CD4-positive, alpha-beta T cell (primary cell): ENCODE measurements at regions not wholly inside any gene's neighbourhood (a gene's known extent, or its start where the extent isn't known, plus 50 kb on each side); places are given as distances from the start of the nearest gene placed in this dataset.

Experiments
- ATAC-seq: fragments of 200-7000 bp; cut with Tn5 transposase; one replicate; pipeline ENCODE4 v1.10.0; 2022; ENCODE audit warnings: mild to moderate bottlenecking; ENCODE audit not compliant: poor library complexity
- CTCF ChIA-PET: fragments of 350-600 bp; sonication (Branson Sonifier 250); formaldehyde crosslinking; loops from one replicate; lab custom pipeline; 2021; ENCODE audit warnings: antibody characterized with exemption, inconsistent platforms; lab: Charles Lee
- POLR2A ChIA-PET: fragments of 350-600 bp; sonication (Branson Sonifier 250); formaldehyde crosslinking; loops from one replicate; lab custom pipeline; 2021; ENCODE audit warnings: antibody characterized with exemption, inconsistent platforms; lab: Charles Lee
- DNase-seq, 14 experiments: peaks; one replicate each; pipeline ENCODE4 v3.0.0-alpha.2; 2013 to 2020; ENCODE audit warnings: mixed read lengths in 2 of 14
- H3K27ac ChIP-seq, 2 donors: one replicate each; pipeline versions ENCODE4 v1.5.1 to v1.7.0; 2013; ENCODE audit warnings: low read length in 2 of 2, low read depth in 1 of 2, mild to moderate bottlenecking in 1 of 2
- H3K27me3 ChIP-seq, 2 experiments: 1 replicate in 1 of 2; 2 replicates in 1 of 2; pipeline versions ENCODE4 v1.6.1 to v1.7.0; 2013; ENCODE audit warnings: low read length in 2 of 2, control low read depth in 1 of 2, mild to moderate bottlenecking in 1 of 2, moderate library complexity in 1 of 2; ENCODE audit not compliant: insufficient read depth in 2 of 2, control insufficient read depth in 1 of 2
- H3K36me3 ChIP-seq: one replicate; pipeline ENCODE4 v1.6.1; 2013; ENCODE audit warnings: low read length, control low read depth; ENCODE audit not compliant: insufficient read depth
- H3K4me1 ChIP-seq: one replicate; pipeline ENCODE4 v1.6.1; 2013; ENCODE audit warnings: low read length, control low read depth; ENCODE audit not compliant: insufficient read depth
- H3K4me3 ChIP-seq: one replicate; pipeline ENCODE4 v1.5.1; 2013; ENCODE audit warnings: mild to moderate bottlenecking, low read length, moderate library complexity
- H3K9me3 ChIP-seq, 2 experiments: 1 replicate in 1 of 2; 2 replicates in 1 of 2; pipeline versions ENCODE4 v1.6.1 to v1.7.0; 2013; ENCODE audit warnings: low read length in 2 of 2, mild to moderate bottlenecking in 2 of 2, control low read depth in 1 of 2, moderate library complexity in 1 of 2; ENCODE audit not compliant: control insufficient read depth in 1 of 2, insufficient read depth in 1 of 2
- H3K27ac Mint-ChIP-seq: one replicate; pipeline ENCODE4 v1.8.0; 2020; ENCODE audit warnings: mixed read lengths
- H3K27me3 Mint-ChIP-seq: one replicate; pipeline ENCODE4 v1.8.0; 2021; ENCODE audit warnings: mixed read lengths
- H3K36me3 Mint-ChIP-seq: one replicate; pipeline ENCODE4 v1.8.0; 2021; ENCODE audit warnings: low read depth, mixed read lengths
- H3K4me1 Mint-ChIP-seq: one replicate; pipeline ENCODE4 v1.8.0; 2021; ENCODE audit warnings: low read depth, mixed read lengths
- H3K4me3 Mint-ChIP-seq: one replicate; pipeline ENCODE4 v1.8.0; 2020; ENCODE audit warnings: mild to moderate bottlenecking, mixed read lengths
- H3K9me3 Mint-ChIP-seq: one replicate; pipeline ENCODE4 v1.8.0; 2020; ENCODE audit warnings: mixed read lengths
- intact Hi-C, 2 experiments: fragments of 100-400 bp; cut with DNase I in 1 of 2; cut with micrococcal nuclease in 1 of 2; formaldehyde crosslinking; loops; one replicate each; pipeline versions ENCODE4 v1.15.1 to v1.9.0; 2023 to 2025; cut with DNase I, micrococcal nuclease
- TF ChIP-seq, protein P1 (sequence below): fragments of 200-600 bp; IDR thresholded peaks from one replicate; pipeline ENCODE4 v1.8.0; 2022; ENCODE audit warnings: antibody characterized with exemption, mild to moderate bottlenecking

DNA sequence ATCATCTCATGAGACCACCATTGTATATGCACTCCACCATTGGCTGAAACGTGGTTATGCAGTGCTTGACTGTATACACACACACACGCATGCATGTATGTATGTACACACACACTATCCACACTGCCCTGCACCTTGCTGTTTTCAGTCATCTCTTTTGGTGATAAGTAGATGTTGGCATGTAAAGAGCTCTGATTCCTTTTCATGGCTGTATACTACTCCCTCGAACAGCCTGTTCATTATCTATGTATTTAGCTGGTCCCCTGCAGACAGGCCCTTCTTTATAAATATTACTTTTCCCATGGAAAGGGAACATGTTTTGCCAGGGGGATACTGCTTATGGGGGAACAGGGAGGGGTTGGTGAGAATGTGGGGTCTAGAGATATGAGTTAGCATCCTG lies 349.4 kb downstream of the FOXL1 start:
- ChIA-PET CTCF (no interaction called here), POLR2A (no interaction called here)
- no peaks in the 10 kb centered on the region for H3K9me3 Mint-ChIP-seq
- H3K9me3 ChIP-seq: peaks cover 0 to 50% of the 10 kb centered on the region in 2 experiments
- intact Hi-C loops: no loop called here
- no peaks in the 10 kb centered on the region for H3K4me1 ChIP-seq
- H3K36me3 Mint-ChIP-seq: no peaks in the 10 kb centered on the region
- H3K4me3 ChIP-seq: no peak overlapping the region
- TF ChIP-seq, protein P1, sequence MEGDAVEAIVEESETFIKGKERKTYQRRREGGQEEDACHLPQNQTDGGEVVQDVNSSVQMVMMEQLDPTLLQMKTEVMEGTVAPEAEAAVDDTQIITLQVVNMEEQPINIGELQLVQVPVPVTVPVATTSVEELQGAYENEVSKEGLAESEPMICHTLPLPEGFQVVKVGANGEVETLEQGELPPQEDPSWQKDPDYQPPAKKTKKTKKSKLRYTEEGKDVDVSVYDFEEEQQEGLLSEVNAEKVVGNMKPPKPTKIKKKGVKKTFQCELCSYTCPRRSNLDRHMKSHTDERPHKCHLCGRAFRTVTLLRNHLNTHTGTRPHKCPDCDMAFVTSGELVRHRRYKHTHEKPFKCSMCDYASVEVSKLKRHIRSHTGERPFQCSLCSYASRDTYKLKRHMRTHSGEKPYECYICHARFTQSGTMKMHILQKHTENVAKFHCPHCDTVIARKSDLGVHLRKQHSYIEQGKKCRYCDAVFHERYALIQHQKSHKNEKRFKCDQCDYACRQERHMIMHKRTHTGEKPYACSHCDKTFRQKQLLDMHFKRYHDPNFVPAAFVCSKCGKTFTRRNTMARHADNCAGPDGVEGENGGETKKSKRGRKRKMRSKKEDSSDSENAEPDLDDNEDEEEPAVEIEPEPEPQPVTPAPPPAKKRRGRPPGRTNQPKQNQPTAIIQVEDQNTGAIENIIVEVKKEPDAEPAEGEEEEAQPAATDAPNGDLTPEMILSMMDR: no peak
- peaks cover 70% of the 10 kb centered on the region for H3K27me3 Mint-ChIP-seq
- DNase-seq: no peak
- no peak overlapping the region for H3K27ac ChIP-seq
- no peaks in the 10 kb centered on the region for H3K4me1 Mint-ChIP-seq
- H3K27me3 ChIP-seq: peaks cover 34 to 58% of the 10 kb centered on the region in 2 experiments
- H3K27ac Mint-ChIP-seq: no peak overlapping the region
- ATAC-seq: no peak
- no peak overlapping the region for H3K4me3 Mint-ChIP-seq
- no peaks in the 10 kb centered on the region for H3K36me3 ChIP-seq

DNA sequence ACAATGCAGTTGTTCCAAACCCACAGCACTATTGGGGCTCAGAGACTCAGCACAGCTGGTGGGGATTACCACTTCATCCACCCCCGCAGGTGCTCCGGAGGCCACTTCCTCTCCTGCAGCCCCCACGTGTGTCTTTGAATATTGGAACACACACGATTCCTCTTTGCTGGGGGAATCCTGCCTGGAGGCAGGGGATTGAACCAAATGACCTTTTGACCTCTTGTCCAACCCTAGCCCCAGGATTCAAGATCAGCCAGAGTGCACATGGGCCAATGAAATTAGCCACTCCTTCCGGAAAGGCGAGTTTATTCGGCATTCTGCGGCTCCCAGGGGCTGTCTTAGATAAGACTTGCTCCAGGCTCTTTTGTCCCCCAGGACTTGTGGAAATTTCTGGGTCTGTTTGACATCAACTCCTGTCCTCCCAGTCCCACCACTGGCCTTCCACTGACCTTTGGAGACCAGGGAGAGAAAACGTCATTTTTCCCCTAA lies 350.2 kb downstream of the FOXL1 start:
- Histone ChIP-seq H3K36me3 (no peaks in the 10 kb centered on the region), H3K27ac (no peak overlapping the region), H3K4me1 (no peaks in the 10 kb centered on the region), H3K4me3 (no peak overlapping the region), H3K9me3 (peaks cover 0 to 50% of the 10 kb centered on the region in 2 experiments), H3K27me3 (peaks cover 34 to 58% of the 10 kb centered on the region in 2 experiments)
- peaks cover 62% of the 10 kb centered on the region for H3K27me3 Mint-ChIP-seq
- no peak overlapping the region for H3K27ac Mint-ChIP-seq
- ChIA-PET CTCF (no interaction called here), POLR2A (no interaction called here)
- H3K9me3 Mint-ChIP-seq: no peaks in the 10 kb centered on the region
- no peaks in the 10 kb centered on the region for H3K36me3 Mint-ChIP-seq
- no peaks in the 10 kb centered on the region for H3K4me1 Mint-ChIP-seq
- TF ChIP-seq, protein P1: no peak
- ATAC-seq: no peak
- intact Hi-C loops: no loop called here
- DNase-seq: no peak
- no peak overlapping the region for H3K4me3 Mint-ChIP-seq

DNA sequence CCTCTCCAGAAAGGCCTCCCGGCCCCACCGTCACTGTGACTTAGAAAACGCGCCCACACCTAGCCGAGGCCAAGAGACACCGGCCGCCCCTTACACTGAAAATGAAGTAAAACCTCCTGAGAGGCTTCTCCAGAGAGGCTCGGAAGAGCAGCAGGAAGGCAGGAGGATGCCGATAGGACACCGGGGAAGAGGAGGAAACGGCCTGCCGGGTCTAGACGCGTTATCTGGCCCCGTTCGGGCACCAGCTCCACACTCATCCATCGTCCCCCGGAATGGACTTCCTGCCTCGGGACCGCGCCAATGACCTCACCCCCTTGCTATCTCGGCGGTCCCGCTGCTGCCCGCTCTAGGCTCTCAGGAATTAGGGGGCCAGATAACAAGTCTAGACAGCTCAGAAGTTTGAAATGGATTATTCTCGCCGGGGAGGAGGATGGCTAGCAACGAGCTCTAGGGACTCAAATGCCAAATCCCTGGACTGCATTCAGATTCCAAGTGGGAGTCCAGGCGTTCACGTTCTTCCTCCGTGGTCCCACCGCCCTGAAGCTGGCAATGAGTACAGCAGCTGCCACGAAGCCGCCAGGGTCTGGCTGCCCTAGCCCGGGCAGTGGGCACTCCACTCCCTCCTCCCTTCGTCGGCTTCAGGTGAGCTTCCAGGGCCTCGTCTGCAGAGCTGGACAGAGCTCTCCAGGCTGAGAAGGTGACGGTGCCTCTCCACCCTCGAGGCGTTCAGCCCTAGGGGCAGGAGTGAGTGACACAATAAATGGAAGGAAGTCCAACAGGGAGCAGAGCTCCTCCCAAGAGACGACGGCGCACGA lies 350.9 kb downstream of the FOXL1 start:
- Mint-ChIP-seq H3K4me1 (no peaks in the 10 kb centered on the region), H3K27ac (no peak overlapping the region), H3K36me3 (no peaks in the 10 kb centered on the region), H3K9me3 (no peaks in the 10 kb centered on the region), H3K27me3 (peaks cover 59% of the 10 kb centered on the region), H3K4me3 (no peak overlapping the region)
- DNase-seq (no peak), ATAC-seq (no peak)
- Histone ChIP-seq H3K36me3 (no peaks in the 10 kb centered on the region), H3K4me1 (no peaks in the 10 kb centered on the region), H3K27ac (no peak overlapping the region), H3K4me3 (no peak overlapping the region), H3K9me3 (peaks cover 0 to 46% of the 10 kb centered on the region in 2 experiments), H3K27me3 (peaks cover 34 to 58% of the 10 kb centered on the region in 2 experiments)
- ChIA-PET POLR2A (no interaction called here), CTCF (no interaction called here)
- TF ChIP-seq, protein P1: no peak
- intact Hi-C loops: no loop called here
